HEK293T (cell line): ENCODE measurements at regions not wholly inside any gene's neighbourhood (a gene's known extent, or its start where the extent isn't known, plus 50 kb on each side); places are given as distances from the start of the nearest gene placed in this dataset.

Source experiments
- CTCF ChIA-PET: fragments of 350-600 bp; formaldehyde crosslinking; extraction: SDS; loops from one replicate; lab custom pipeline; 2021; ENCODE audit warnings: antibody characterized with exemption, inconsistent platforms; lab: Yijun Ruan, JAX
- POLR2A ChIA-PET: fragments of 350-600 bp; formaldehyde crosslinking; extraction: SDS; loops from one replicate; lab custom pipeline; 2020; ENCODE audit warnings: antibody characterized with exemption, inconsistent platforms; lab: Yijun Ruan, JAX
- DNase-seq: peaks from one replicate; pipeline ENCODE4 v3.0.0; 2012; ENCODE audit warnings: mixed read lengths; ENCODE audit errors: extremely low spot score
- ARNT ChIP-seq: fragments of 450-650 bp; IDR thresholded peaks from 2 replicates; pipeline ENCODE4 v1.6.1; 2017; ENCODE audit warnings: mild to moderate bottlenecking
- BHLHE40 ChIP-seq: fragments of 450-650 bp; IDR thresholded peaks from 2 replicates; pipeline ENCODE4 v1.6.1; 2016; ENCODE audit warnings: mild to moderate bottlenecking, moderate library complexity, borderline replicate concordance
- CTBP1 ChIP-seq: fragments of 450-650 bp; IDR thresholded peaks from 2 replicates; pipeline ENCODE4 v1.6.1; 2016; ENCODE audit warnings: borderline replicate concordance
- ELF4 ChIP-seq: fragments of 450-650 bp; IDR thresholded peaks from 2 replicates; pipeline ENCODE4 v1.6.1; 2017; ENCODE audit warnings: antibody characterized with exemption
- FOXA1 ChIP-seq: fragments of 450-650 bp; IDR thresholded peaks from 2 replicates; pipeline ENCODE4 v1.6.1; 2016; ENCODE audit warnings: mild to moderate bottlenecking
- FOXK2 ChIP-seq: fragments of 450-650 bp; IDR thresholded peaks from 2 replicates; pipeline ENCODE4 v1.6.1; 2016; ENCODE audit warnings: mild to moderate bottlenecking
- FOXM1 ChIP-seq: fragments of 450-650 bp; IDR thresholded peaks from 2 replicates; pipeline ENCODE4 v1.6.1; 2017; ENCODE audit warnings: mild to moderate bottlenecking, borderline replicate concordance
- HDGF ChIP-seq: fragments of 450-650 bp; IDR thresholded peaks from 2 replicates; pipeline ENCODE4 v1.6.1; 2017; ENCODE audit warnings: antibody characterized with exemption, borderline replicate concordance
- L3MBTL2 ChIP-seq: fragments of 450-650 bp; conservative IDR thresholded peaks from 2 replicates; pipeline ENCODE4 v1.6.1; 2016; ENCODE audit warnings: mild to moderate bottlenecking
- LEF1 ChIP-seq: fragments of 450-650 bp; IDR thresholded peaks from 2 replicates; pipeline ENCODE4 v1.6.1; 2017; ENCODE audit warnings: mild to moderate bottlenecking, borderline replicate concordance
- NFRKB ChIP-seq: fragments of 450-650 bp; IDR thresholded peaks from 2 replicates; pipeline ENCODE4 v1.6.1; 2016; ENCODE audit warnings: mild to moderate bottlenecking, moderate library complexity
- PKNOX1 ChIP-seq: fragments of 450-650 bp; IDR thresholded peaks from 2 replicates; pipeline ENCODE4 v1.6.1; 2016
- SP1 ChIP-seq: fragments of 450-650 bp; IDR thresholded peaks from 2 replicates; pipeline ENCODE4 v1.6.1; 2017
- SUZ12 ChIP-seq: fragments of 450-650 bp; IDR thresholded peaks from 2 replicates; pipeline ENCODE4 v1.6.1; 2016; ENCODE audit warnings: mild to moderate bottlenecking
- TARDBP ChIP-seq: fragments of 450-650 bp; IDR thresholded peaks from 2 replicates; pipeline ENCODE4 v1.6.1; 2016
- ZNF384 ChIP-seq: fragments of 450-650 bp; IDR thresholded peaks from 2 replicates; pipeline ENCODE4 v1.6.1; 2016

- TF ChIP-seq FOXK2: no peak
- TF ChIP-seq PKNOX1: no peak
- no peak for TF ChIP-seq FOXM1
- no peak for TF ChIP-seq ELF4
- TF ChIP-seq SUZ12: no peak
- no peak for TF ChIP-seq HDGF
- TF ChIP-seq FOXA1: no peak
- TF ChIP-seq BHLHE40: no peak
- TF ChIP-seq ARNT: no peak
- TF ChIP-seq LEF1: no peak
- no peak for TF ChIP-seq NFRKB
- no peak for TF ChIP-seq CTBP1
- DNase-seq: no peak
- CTCF ChIA-PET: interaction anchor here (0.7 to 1.4 kb wide), 2 partner anchors 78 to 304 kb away, joined by 3 to 6 read pairs; no protein-coding TSS in a partner anchor
- POLR2A ChIA-PET: interaction anchor here (1.0 to 1.7 kb wide), 5 partner anchors 13 to 68 kb away, joined by 3 to 7 read pairs (median 3); no protein-coding TSS in a partner anchor
Observed at GRCh38 chr15:70507772-70508371, 255.5 kb downstream of the UACA start.

- ChIA-PET CTCF (interaction anchor here (0.8 to 1.6 kb wide), 2 partner anchors 10 to 1043 kb away, joined by 3 to 5 read pairs; no protein-coding TSS in a partner anchor), POLR2A (interaction anchor here (0.8 to 2.7 kb wide), 8 partner anchors 10 to 408 kb away, joined by 3 to 18 read pairs (median 4); partner anchors contain the start of gene TLE3)
- DNase-seq: no peak
- TF ChIP-seq NFRKB: no peak
- no peak for TF ChIP-seq FOXA1
- no peak for TF ChIP-seq LEF1
- no peak for TF ChIP-seq ARNT
- TF ChIP-seq ELF4: no peak
- no peak for TF ChIP-seq FOXK2
- TF ChIP-seq HDGF: no peak
- TF ChIP-seq PKNOX1: no peak
- no peak for TF ChIP-seq FOXM1
- TF ChIP-seq ZNF384: no peak
- TF ChIP-seq BHLHE40: no peak
- TF ChIP-seq CTBP1: no peak
- no peak for TF ChIP-seq SUZ12
- no peak for TF ChIP-seq TARDBP
- TF ChIP-seq SP1: no peak
- TF ChIP-seq L3MBTL2: no peak
Observed at GRCh38 chr15:70505936-70506912, 257.1 kb downstream of the UACA start.

GRCh38 chr15:70505411-70505919, 257.9 kb downstream of the UACA start:
- POLR2A ChIA-PET: interaction anchor here (0.6 to 2.7 kb wide), 7 partner anchors 10 to 408 kb away, joined by 3 to 18 read pairs (median 3); partner anchors contain the start of gene TLE3
- TF ChIP-seq NFRKB (no peak), LEF1 (no peak), TARDBP (no peak), SUZ12 (no peak)
- no peak for DNase-seq
- CTCF ChIA-PET: interaction anchor here (0.6 to 1.9 kb wide), 6 partner anchors 17 to 1042 kb away, joined by 3 to 8 read pairs (median 4); no protein-coding TSS in a partner anchor

GRCh38 chr15:70504988-70505387, 258.4 kb downstream of the UACA start:
- CTCF ChIA-PET: interaction anchor here (0.6 to 1.9 kb wide), 7 partner anchors 16 to 1042 kb away, joined by 3 to 8 read pairs (median 3); no protein-coding TSS in a partner anchor
- TF ChIP-seq FOXA1: no peak
- POLR2A ChIA-PET: interaction anchor here (0.6 to 2.7 kb wide), 5 partner anchors 9 to 407 kb away, joined by 3 to 18 read pairs (median 6); partner anchors contain the start of gene TLE3
- DNase-seq: no peak

- DNase-seq: no peak
- CTCF ChIA-PET: interaction anchor here (0.6 to 1.9 kb wide), 7 partner anchors 16 to 1041 kb away, joined by 3 to 8 read pairs (median 3); no protein-coding TSS in a partner anchor
- TF ChIP-seq BHLHE40: no peak
- POLR2A ChIA-PET: interaction anchor here (1.0 to 2.7 kb wide), 5 partner anchors 9 to 349 kb away, joined by 3 to 18 read pairs (median 4); no protein-coding TSS in a partner anchor
Observed at GRCh38 chr15:70504299-70504951, 258.9 kb downstream of the UACA start.

GRCh38 chr15:70503798-70504298, 259.5 kb downstream of the UACA start:
- ChIA-PET POLR2A (interaction anchor here (1.0 to 1.3 kb wide), 3 partner anchors 13 to 349 kb away, joined by 3 to 4 read pairs (median 3); no protein-coding TSS in a partner anchor), CTCF (interaction anchor here (0.5 to 1.9 kb wide), 2 partner anchors 9 to 15 kb away, joined by 5 to 8 read pairs; no protein-coding TSS in a partner anchor)
- no peak for DNase-seq
- no peak for TF ChIP-seq SUZ12
- no peak for TF ChIP-seq FOXK2
- TF ChIP-seq TARDBP: no peak
- no peak for TF ChIP-seq FOXM1
- TF ChIP-seq CTBP1: no peak
- no peak for TF ChIP-seq FOXA1
- TF ChIP-seq BHLHE40: no peak
- no peak for TF ChIP-seq PKNOX1
- TF ChIP-seq ELF4: no peak
- TF ChIP-seq ARNT: no peak
- no peak for TF ChIP-seq SP1
- TF ChIP-seq L3MBTL2: no peak
- no peak for TF ChIP-seq LEF1
- no peak for TF ChIP-seq ZNF384
- TF ChIP-seq NFRKB: no peak
- TF ChIP-seq HDGF: no peak
